Tibial nerve (tissue), 4 donors: ENCODE measurements at regions not wholly inside any gene's neighbourhood (a gene's known extent, or its start where the extent isn't known, plus 50 kb on each side); places are given as distances from the start of the nearest gene placed in this dataset.

Experiments used
- DNase-seq, 2 donors: peaks; one replicate each; pipeline ENCODE4 v3.0.0-alpha.2; 2019; ENCODE audit warnings: low spot score in 2 of 2
- H3K27ac ChIP-seq, 4 donors: fragments of 200-600 bp; sonication (generic) in 3 of 4; one replicate each; pipeline ENCODE4 v1.5.1; 2017 to 2019; ENCODE audit warnings: mild to moderate bottlenecking in 1 of 4
- H3K27me3 ChIP-seq, 2 donors: fragments of 200-600 bp; sonication (generic) in 1 of 2; one replicate each; pipeline versions ENCODE4 v1.5.1 to v1.6.0; 2017 to 2019
- H3K36me3 ChIP-seq, 3 donors: fragments of 200-600 bp; sonication (generic); one replicate each; pipeline ENCODE4 v1.5.1; 2018 to 2019
- H3K4me1 ChIP-seq, 4 donors: fragments of 200-600 bp; sonication (generic) in 3 of 4; one replicate each; pipeline ENCODE4 v1.5.1; 2017 to 2019
- H3K4me3 ChIP-seq, 4 donors: fragments of 200-600 bp; sonication (generic) in 3 of 4; one replicate each; pipeline ENCODE4 v1.5.1; 2017 to 2019; ENCODE audit warnings: mild to moderate bottlenecking in 1 of 4, moderate library complexity in 1 of 4
- H3K9me3 ChIP-seq, 4 donors: fragments of 200-600 bp; sonication (generic) in 3 of 4; one replicate each; pipeline ENCODE4 v1.5.1; 2017 to 2019
- EP300 ChIP-seq, 2 donors: sonication (generic); formaldehyde crosslinking; IDR thresholded peaks; one replicate each; pipeline ENCODE4 v1.6.1; 2017; ENCODE audit warnings: antibody characterized with exemption in 2 of 2, mild to moderate bottlenecking in 1 of 2
- POLR2A ChIP-seq, 2 donors: fragments of 450-650 bp; IDR thresholded peaks; one replicate each; pipeline ENCODE4 v1.6.1; 2017; ENCODE audit warnings: antibody characterized with exemption in 2 of 2, mild to moderate bottlenecking in 2 of 2, moderate library complexity in 2 of 2
- WGBS, 2 donors: methylation state at CpG; one replicate each; pipeline ENCODE4 v1.1.5; 2018; 5-methylcytosine and 5-hydroxymethylcytosine counted together
- TF ChIP-seq, protein P1 (sequence below), 5 experiments: fragments of 200-600 bp in 3 of 5; fragments of 450-650 bp in 2 of 5; sonication (generic) in 3 of 5; IDR thresholded peaks; one replicate each; pipeline ENCODE4 v1.5.1; 2016 to 2019; ENCODE audit warnings: antibody characterized with exemption in 5 of 5, mild to moderate bottlenecking in 3 of 5, moderate library complexity in 2 of 5

DNA sequence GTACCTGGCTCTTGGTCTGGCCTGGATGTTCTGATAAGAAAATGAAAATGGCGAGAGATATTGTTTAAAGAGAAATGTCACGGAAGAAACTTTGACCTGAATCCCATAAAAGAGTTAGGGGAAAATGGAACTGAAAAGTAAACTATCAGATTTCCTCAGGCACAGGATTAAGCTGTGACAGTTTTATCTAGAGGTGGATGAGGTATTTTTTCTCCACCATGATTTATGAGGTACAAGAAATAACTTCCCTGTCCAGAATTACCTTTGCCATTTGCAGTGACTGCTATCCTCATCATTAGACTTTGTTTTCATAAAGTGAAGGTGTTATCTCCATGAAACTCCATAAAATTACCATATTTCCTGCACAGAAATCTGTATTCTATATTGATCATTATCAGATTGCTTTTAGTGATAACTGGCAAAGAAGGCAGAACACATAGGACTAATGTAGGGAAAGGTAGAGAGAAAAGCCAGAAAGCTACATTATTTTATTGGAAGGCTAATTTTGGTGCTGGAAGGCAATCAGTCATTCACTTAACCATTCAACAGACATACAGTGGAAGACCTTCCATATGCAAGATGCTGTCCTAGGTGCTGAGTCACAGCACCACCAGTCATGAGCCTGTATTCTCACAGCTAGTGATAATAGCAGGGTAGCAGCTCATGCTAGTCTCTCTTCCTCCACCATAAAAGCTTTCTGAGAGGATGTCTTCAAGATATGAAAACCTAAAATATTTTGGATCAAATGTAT, 427.3 kb upstream of the CITED2 start:
- H3K27ac ChIP-seq = no peak overlapping the region
- no peak for DNase-seq
- no peaks in the 10 kb centered on the region for H3K4me1 ChIP-seq
- WGBS, 2 donors = 91 to 97% methylated on average over 2 of the region's 2 CpGs
- H3K27me3 ChIP-seq = no peaks in the 10 kb centered on the region
- H3K4me3 ChIP-seq = no peak overlapping the region
- H3K9me3 ChIP-seq = peaks cover 0 to 7% (median 0%) of the 10 kb centered on the region in 4 donors
- no peaks in the 10 kb centered on the region for H3K36me3 ChIP-seq
- TF ChIP-seq POLR2A (IDR thresholded peaks at IDR 0.05) (no peak), EP300 (IDR thresholded peaks at IDR 0.05) (no peak)
- TF ChIP-seq, protein P1, sequence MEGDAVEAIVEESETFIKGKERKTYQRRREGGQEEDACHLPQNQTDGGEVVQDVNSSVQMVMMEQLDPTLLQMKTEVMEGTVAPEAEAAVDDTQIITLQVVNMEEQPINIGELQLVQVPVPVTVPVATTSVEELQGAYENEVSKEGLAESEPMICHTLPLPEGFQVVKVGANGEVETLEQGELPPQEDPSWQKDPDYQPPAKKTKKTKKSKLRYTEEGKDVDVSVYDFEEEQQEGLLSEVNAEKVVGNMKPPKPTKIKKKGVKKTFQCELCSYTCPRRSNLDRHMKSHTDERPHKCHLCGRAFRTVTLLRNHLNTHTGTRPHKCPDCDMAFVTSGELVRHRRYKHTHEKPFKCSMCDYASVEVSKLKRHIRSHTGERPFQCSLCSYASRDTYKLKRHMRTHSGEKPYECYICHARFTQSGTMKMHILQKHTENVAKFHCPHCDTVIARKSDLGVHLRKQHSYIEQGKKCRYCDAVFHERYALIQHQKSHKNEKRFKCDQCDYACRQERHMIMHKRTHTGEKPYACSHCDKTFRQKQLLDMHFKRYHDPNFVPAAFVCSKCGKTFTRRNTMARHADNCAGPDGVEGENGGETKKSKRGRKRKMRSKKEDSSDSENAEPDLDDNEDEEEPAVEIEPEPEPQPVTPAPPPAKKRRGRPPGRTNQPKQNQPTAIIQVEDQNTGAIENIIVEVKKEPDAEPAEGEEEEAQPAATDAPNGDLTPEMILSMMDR (IDR thresholded peaks at IDR 0.05) = no peak

DNA sequence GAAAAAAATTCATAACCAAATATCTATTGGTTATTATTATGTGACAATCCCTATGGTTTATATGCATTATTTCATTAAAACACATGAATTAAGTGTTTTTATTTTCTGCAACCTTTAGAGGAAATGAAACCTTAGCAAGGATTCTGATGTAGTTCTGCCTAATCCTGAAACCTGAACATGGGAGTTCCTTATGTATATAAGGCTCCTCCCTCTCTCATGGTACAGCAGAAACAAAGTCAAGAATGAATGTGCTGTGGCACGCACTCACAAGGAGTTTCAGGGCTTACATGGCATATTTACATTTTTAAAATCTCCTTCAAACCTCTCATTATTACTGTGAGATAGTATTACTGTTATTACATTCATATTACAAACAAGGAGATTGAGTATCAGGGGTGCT, 426.4 kb upstream of the CITED2 start:
- Histone ChIP-seq H3K36me3 (no peaks in the 10 kb centered on the region), H3K27me3 (no peaks in the 10 kb centered on the region), H3K4me1 (no peaks in the 10 kb centered on the region), H3K9me3 (peaks cover 0 to 7% (median 0%) of the 10 kb centered on the region in 4 donors), H3K27ac (no peak overlapping the region), H3K4me3 (no peak overlapping the region)
- no peak for DNase-seq
- TF ChIP-seq EP300 (IDR thresholded peaks at IDR 0.05) (no peak), POLR2A (IDR thresholded peaks at IDR 0.05) (no peak)
- TF ChIP-seq, protein P1 (IDR thresholded peaks at IDR 0.05) = no peak
- WGBS, 2 donors = 66 to 68% methylated on average over 1 of the region's 1 CpG

DNA sequence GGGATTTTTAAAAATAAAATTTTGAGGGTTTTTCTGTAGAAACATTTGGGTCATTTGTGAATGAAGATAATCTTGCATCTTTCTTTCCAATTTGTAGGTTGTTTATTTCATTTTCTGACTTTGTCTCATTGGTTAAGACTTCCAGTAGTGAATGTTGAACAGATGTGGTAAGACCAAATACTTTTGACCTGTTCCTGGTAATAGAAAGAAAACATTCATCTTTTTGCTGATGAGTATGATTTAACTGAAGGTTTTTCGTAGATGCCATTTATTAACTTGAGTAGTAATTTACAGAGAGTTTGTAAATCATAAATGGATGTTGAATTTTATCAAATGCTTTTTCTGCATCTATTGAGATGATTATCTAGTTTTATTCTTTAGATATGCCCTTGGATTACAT, 416.1 kb upstream of the CITED2 start:
- Histone ChIP-seq H3K27ac (no peak overlapping the region), H3K36me3 (no peaks in the 10 kb centered on the region), H3K9me3 (peaks cover 0 to 14% (median 3%) of the 10 kb centered on the region in 4 donors), H3K27me3 (no peaks in the 10 kb centered on the region), H3K4me1 (no peaks in the 10 kb centered on the region), H3K4me3 (no peak overlapping the region)
- WGBS, 2 donors = 52 to 62% methylated on average over 1 of the region's 1 CpG
- TF ChIP-seq EP300 (IDR thresholded peaks at IDR 0.05) (no peak), POLR2A (IDR thresholded peaks at IDR 0.05) (no peak)
- TF ChIP-seq, protein P1 (IDR thresholded peaks at IDR 0.05) = no peak
- DNase-seq = no peak

DNA sequence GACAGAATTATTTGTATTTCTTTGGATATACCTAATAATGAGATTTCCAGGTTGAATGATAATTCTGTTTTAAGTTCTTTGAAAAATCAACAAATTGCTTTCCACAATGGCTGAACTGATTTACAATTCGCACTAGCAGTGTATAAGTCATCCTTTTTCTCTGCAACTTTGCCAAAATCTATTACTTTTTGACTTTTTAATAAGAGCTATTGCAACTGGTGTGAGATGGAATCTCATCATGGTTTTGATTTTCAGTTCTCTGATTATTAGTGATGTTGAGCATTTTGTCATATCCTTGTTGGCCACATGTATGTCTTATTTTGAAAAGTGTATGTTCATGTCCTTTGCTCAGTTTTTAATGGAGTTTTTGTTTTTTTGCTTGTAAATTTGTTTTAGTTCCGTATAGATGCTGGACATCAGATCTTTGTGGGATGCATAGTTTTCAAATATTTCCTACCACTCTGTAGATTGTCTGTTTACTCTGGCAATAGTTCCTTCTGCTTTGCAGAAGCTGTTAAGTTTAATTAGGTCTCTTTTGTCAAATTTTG, 409.8 kb upstream of the CITED2 start:
- Histone ChIP-seq H3K4me1 (no peaks in the 10 kb centered on the region), H3K9me3 (peaks cover 0 to 31% (median 4%) of the 10 kb centered on the region in 4 donors), H3K27ac (no peak overlapping the region), H3K27me3 (no peaks in the 10 kb centered on the region), H3K36me3 (no peaks in the 10 kb centered on the region), H3K4me3 (no peak overlapping the region)
- DNase-seq = no peak
- TF ChIP-seq EP300 (IDR thresholded peaks at IDR 0.05) (no peak), POLR2A (IDR thresholded peaks at IDR 0.05) (no peak)
- TF ChIP-seq, protein P1 (IDR thresholded peaks at IDR 0.05) = no peak
- 97 to 98% methylated on average over 2 of the region's 2 CpGs for WGBS, 2 donors

DNA sequence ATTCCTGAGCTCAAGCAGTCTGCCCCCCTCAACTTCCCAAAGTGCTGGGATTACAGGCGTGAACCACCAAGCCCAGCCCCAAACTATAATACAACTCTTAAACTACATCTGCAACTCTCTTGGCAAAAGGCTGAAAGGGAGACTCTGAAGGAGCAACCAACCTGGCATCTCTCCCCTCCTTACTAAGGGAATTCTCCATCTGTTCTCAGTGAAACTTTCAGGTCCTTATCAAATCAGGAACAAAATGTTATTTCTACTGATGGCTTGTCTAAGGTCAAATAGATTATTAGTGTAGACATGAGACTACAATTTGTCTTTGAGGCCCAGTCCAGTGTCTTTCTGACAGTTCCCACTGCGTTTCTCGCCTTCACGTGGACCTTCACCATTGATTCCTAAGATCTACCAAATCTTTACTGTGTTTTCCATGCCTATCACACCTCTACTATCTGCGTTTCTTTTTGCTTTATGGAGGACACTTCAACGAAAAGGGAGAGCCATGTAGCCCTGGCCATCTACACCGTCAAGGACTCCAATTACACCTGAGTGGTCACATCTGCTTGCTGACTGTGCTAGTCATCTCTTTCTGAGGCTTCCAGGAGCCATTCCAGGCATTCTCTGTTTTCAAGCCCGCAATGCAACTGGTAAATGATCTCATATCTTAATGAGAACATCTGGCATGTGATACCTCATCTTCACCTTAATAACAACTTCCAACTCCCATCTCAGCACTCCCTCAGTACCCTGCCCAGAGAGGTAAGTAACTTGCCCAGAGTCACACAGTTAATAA, 405.7 kb upstream of the CITED2 start:
- Histone ChIP-seq H3K36me3 (no peaks in the 10 kb centered on the region), H3K4me1 (peaks cover 0 to 8% (median 0%) of the 10 kb centered on the region in 4 donors), H3K27ac (no peak overlapping the region), H3K9me3 (peaks cover 0 to 14% (median 1%) of the 10 kb centered on the region in 4 donors), H3K4me3 (no peak overlapping the region), H3K27me3 (no peaks in the 10 kb centered on the region)
- TF ChIP-seq, protein P1 (IDR thresholded peaks at IDR 0.05) = no peak
- TF ChIP-seq POLR2A (IDR thresholded peaks at IDR 0.05) (no peak), EP300 (IDR thresholded peaks at IDR 0.05) (no peak)
- 91 to 92% methylated on average over 8 of the region's 8 CpGs for WGBS, 2 donors
- no peak for DNase-seq
